ENCODE measurements at regions not wholly inside any gene's neighbourhood (a gene's known extent, or its start where the extent isn't known, plus 50 kb on each side); places are given as distances from the start of the nearest gene placed in this dataset.

GRCh38 chr4:181646864-181647263 is 596.3 kb upstream of the TENM3 start:
- dilution Hi-C loops (cut with HindIII; ENCODE audit: low sequenced_read_pairs, unreplicated experiment) (no loop called here), intact Hi-C loops (cut with micrococcal nuclease) (no loop called here), in situ Hi-C loops (cut with MboI; ENCODE audit: low sequenced_read_pairs) (no loop called here)
- Histone ChIP-seq H3K36me3 (ENCODE audit: control insufficient read depth, insufficient read depth, low read length) (no peaks in the 10 kb centered on the region), H2AFZ (replicated peaks; ENCODE audit: low read length, poor library complexity) (no peak overlapping the region), H3K9me3 (ENCODE audit: control insufficient read depth, insufficient read depth, low read length) (no peaks in the 10 kb centered on the region), H3K4ac (ENCODE audit: low read depth, low read length) (no peak overlapping the region), H3K56ac (ENCODE audit: extremely low read depth, insufficient read depth, low read length) (no peak overlapping the region), H4K20me1 (ENCODE audit: insufficient read depth, low read length) (no peaks in the 10 kb centered on the region), H3K9ac (ENCODE audit: low read depth, low read length) (no peak overlapping the region), H2BK20ac (ENCODE audit: low read depth, low read length) (no peak overlapping the region), H2BK15ac (ENCODE audit: low read depth, low read length) (no peak overlapping the region), H3K4me2 (ENCODE audit: low read depth, low read length) (no peak overlapping the region), H3K18ac (ENCODE audit: low read depth, low read length) (no peak overlapping the region), H2BK120ac (ENCODE audit: low read depth, low read length) (no peak overlapping the region), H3K9me1 (ENCODE audit: insufficient read depth, low read length) (no peaks in the 10 kb centered on the region), H3K23ac (ENCODE audit: low read depth, low read length) (no peak overlapping the region), H3K79me1 (ENCODE audit: low read depth in 1 of 2, low read length in 2 of 2) (no peaks in the 10 kb centered on the region), H4K91ac (ENCODE audit: insufficient read depth, low read depth, low read length) (no peak overlapping the region), H4K8ac (ENCODE audit: low read depth in 2 of 2, low read length in 2 of 2) (no peak overlapping the region), H2AK5ac (ENCODE audit: low read depth, low read length) (no peak overlapping the region), H2AK9ac (replicated peaks; ENCODE audit: low read depth, low read length, poor library complexity) (no peak overlapping the region), H3K27ac (ENCODE audit: insufficient read depth, low read length) (no peak overlapping the region), H4K5ac (ENCODE audit: low read depth, low read length) (no peak overlapping the region), H3K27me3 (ENCODE audit: control insufficient read depth, insufficient read depth, low read length) (no peaks in the 10 kb centered on the region), H3K4me1 (ENCODE audit: control insufficient read depth, insufficient read depth, low read length) (peaks cover 4% of the 10 kb centered on the region; the same call in 1 of the 2 replicates), H3K14ac (replicated peaks; ENCODE audit: low read depth, low read length) (no peak overlapping the region), H2BK5ac (ENCODE audit: low read depth, low read length, poor library complexity, severe bottlenecking) (no peak overlapping the region), H3K4me3 (ENCODE audit: insufficient read depth, low read depth, low read length) (no peak overlapping the region)
- POLR2A ChIA-PET (ENCODE audit: unreplicated experiment) = no interaction called here
- no TSS peak for BruUV-seq (replicated peaks)
- CTCF ChIA-PET = no interaction called here
- TF ChIP-seq RAD21 (IDR thresholded peaks at IDR 0.05; ENCODE audit: low read length) = no peak
- TF ChIP-seq CHD1 (IDR thresholded peaks at IDR 0.05; ENCODE audit: low read depth, low read length) = no peak
- no peak for TF ChIP-seq RFX5 (IDR thresholded peaks at IDR 0.05; ENCODE audit: low read depth, low read length)
- TF ChIP-seq MAFK (IDR thresholded peaks at IDR 0.05; ENCODE audit: low read depth, low read length) = peak; percentile 94
- peak; percentile 63 for DNase-seq
- no peak for ATAC-seq (ENCODE audit: low read depth)
- no CpG with 5 or more reads among the region's 6 CpGs for WGBS, 2 experiments (ENCODE audit: extremely low coverage in 2 of 2, insufficient read length in 1 of 2)

Measured in IMR-90 (cell line).